Renal cortical epithelial cell (primary cell): ENCODE measurements at regions not wholly inside any gene's neighbourhood (a gene's known extent, or its start where the extent isn't known, plus 50 kb on each side); places are given as distances from the start of the nearest gene placed in this dataset.
"Not testable (repeated sequence)": the region's sequence is repeated elsewhere in the genome, so short reads cannot be mapped to it uniquely, and the experiment has no call there.

Experiments
- DNase-seq: peaks from one replicate; pipeline ENCODE4 v3.0.0-alpha.2; 2011; ENCODE audit warnings: low read depth

DNA sequence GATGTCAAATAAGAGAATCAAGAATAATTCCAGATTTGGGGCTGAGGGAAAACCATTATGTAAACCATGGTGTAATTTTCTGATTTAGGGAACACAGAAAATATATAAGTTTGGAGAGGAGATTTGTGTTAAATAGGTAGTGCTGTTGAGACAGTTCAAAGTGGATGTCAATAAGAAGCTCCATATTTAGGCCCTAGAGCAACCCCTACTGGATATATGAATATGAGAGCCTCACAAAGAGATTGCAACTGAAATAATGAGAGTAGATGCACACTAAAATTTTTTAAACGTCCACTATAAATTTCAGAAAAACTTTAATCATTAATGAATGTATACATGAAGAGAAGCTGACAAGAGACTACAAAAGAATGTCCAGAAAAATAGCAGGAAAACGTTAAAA lies 1447.8 kb upstream of the PRMT6 start:
- peak; percentile 23 for DNase-seq

DNA sequence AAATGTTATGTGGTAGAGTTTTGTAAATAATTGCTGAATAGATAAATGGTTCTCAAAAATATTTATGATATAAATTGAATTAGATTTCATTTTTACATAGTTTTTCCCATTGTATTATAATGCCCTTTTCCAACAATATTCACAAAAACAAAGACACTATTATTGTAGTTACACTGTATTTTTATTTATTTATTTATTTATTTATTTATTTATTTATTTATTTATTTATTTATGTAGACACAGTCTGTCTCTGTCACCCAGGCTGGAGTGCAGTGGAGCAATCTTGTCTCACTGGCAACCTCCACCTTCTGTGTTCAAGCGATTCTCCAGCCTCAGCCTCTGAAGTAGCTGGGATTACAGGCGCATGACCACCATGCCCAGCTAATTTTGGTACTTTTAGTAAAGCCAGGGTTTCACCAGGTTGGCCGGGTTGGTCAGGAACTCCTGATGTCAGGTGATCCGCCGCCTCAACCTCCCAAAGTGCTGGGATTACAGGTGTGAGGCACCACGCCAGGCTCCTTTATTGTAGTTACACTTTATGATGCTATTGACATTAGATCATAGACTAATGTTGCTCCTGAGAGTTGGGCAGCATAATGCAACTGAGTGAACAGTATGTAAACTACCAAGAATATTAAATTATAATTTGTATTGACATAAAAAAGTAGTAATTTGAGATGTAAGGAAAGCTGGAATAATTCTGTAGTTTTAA lies 1430.0 kb upstream of the PRMT6 start:
- no peak for DNase-seq

DNA sequence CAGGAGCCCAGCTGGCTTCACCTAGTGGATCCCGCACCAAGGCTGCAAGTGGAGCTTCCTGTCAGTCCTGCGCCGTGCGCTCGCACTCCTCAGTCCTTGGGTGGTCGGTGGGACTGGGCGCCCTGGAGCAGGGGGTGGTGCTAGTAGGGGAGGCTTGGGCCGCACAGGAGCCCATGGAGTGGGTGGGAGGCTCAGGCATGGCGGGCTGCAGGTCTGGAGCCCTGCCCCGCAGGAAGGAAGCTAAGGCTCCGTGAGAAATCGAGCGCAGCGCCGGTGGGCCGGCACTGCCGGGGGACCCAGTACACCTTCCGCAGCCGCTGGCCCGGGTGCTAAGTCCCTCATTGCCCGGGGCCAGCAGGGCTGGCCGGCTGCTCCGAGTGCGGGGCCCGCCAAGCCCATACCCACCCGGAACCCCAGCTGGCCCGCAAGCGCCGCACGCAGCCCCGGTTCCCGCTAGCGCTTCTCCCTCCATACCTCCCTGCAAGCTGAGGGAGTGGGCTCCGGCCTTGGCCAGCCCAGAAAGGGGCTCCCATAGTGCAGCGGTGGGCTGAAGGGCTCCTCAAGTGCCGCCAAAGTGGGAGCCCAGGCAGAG lies 1425.2 kb upstream of the PRMT6 start:
- DNase-seq, result not testable (repeated sequence)

DNA sequence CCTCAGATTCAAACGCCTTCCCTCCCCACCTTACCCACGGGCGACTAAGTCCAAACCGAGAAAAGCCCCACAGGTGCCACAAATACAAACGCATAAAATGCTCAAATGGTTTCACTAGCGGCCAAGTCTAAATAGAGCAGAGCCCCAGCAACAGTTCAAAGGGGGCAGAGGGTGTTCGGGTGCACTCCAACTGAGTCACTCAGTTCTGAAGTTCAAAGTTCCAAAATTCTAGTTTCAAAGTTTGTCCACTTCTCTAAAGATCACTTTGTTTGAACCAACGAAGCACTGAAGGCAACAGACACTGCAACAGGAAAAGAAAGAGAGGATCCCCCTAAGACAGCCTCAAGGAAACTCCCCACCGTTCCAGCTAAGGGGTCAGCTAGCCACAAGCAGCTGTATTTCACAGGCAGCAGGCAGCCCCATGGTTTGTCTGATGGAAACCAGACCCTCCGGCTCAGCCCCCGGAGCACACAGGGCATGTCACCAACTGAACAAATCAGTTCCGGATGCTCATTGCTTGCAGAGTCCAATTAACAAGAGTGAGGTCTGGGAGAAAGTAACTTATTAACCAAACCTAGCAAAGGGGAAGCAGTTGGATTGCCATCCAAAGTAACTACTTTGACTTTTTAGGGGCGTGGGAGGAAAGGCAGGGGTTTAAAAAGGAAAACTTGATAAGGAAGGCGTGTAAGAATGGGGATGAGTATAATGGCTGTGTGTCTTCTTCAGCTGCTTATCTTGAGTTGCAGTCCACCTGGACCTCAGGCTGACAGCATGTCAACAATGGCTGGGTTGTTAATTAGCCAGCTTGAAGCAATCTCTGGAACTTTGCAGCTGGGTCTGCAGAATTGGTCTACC lies 1423.9 kb upstream of the PRMT6 start:
- DNase-seq, result peak; percentile 67

DNA sequence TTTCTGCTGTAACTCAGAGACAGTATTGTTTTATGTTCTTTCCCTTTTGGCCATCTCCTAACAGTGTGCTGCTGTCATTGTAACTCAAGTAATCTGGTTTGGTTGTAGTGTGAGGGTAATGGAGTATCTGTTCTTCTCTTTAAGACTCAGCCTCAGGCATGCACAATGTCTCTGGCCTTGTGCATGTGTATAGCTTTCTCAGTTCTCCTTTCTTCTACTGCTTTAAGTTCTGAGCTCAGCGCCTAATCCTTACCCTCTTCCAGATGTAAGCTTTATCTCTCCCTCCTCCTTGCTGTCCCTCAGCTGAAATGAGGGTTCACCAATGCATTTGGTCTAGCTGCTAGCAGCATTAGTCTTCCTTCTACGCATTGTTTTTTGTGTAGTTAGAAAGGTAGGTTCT lies 1420.4 kb upstream of the PRMT6 start:
- no peak for DNase-seq

DNA sequence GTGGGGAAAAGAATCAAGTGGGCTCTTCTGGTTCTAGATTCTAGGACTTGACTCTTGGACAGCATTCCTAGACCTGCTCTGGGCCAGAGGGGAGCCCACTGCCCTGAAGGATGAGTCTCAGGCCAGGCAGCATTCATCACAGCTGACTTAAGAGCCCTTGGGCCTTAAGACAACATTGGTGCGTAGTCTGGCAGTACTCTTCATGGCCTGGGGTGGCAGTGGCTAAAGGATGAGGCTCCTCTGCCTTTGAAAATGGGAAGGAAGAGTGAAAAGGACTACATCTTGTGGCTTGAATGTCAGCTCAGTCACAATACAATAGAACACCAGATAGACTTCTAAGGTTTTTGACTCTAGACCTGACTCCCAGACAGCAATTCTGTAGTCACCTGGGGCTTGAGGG lies 1415.1 kb upstream of the PRMT6 start:
- no peak for DNase-seq

DNA sequence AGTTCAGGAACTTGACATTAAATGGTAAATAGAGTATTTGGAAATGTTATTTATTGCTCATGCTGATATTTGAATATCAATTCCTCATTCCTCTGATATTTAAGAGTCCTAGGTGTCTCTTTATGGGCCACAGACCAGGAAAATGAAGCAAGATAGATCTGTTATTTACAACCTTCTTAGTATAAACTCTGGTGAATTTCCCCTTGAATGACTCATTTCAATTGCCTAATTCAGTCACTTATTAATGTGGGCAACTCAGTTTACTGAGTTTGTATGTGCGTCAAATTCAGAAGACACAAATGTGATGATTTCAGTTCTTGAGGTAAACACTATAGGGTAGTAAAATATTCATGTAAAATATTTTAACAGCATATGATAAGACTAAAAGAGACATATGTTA lies 1404.4 kb upstream of the PRMT6 start:
- DNase-seq, result peak; percentile 91

DNA sequence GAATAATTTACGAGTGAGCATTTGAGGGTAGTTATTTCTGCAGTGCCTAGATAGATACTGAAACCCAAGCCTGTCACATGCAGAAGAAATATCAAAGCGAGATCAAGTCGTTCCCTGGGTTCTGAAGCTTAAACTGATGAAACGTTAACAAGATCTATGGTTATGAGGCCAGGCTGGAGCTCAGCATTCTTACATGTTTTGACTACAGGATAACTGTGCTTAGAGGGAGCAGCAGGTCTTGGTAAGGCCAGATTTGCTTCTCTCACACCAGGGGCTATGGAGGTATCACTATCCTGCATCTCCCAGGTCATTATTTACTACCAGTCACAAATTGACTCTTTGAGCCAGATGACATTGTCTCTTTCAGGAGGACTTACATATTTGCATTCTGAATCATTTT lies 1401.4 kb upstream of the PRMT6 start:
- DNase-seq, result no peak

DNA sequence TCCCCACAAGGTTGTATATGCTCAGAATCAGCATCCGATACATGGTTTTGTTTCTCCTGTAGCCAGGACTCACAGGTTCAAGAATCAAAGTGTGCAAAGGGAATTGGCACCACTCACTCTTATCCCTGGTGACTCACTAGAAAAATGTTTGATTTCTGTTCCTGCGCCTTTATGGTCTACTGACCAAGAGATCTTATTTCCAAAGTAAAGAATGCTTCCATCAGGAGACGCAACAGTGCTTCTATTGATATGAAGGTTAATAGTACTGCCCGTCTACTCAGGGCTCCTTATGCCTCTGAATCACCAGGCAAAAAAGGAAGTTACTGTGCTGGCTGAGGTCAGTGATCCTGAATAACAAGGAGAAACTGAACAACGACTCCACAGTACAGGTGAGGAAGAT lies 1392.0 kb upstream of the PRMT6 start:
- DNase-seq, result peak; percentile 97

DNA sequence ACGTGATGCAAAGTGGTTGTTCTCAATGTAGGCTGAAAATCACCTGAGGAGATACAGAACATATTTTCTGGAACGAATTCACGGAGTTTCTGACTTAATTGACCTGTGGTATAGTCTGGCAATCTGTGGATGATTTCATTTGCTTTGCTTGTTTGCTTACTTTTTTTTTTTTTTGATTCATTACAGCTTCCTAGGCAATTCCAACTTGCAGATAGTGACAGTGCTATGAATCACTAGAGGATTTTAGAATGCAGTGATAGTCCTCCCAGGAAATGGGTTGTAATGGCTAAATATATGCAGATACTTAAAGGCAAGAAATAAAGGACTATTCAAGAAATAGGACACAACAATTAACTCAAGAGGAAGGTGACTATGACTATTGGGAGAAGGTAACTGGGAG lies 1378.1 kb upstream of the PRMT6 start:
- DNase-seq, result peak; percentile 44

DNA sequence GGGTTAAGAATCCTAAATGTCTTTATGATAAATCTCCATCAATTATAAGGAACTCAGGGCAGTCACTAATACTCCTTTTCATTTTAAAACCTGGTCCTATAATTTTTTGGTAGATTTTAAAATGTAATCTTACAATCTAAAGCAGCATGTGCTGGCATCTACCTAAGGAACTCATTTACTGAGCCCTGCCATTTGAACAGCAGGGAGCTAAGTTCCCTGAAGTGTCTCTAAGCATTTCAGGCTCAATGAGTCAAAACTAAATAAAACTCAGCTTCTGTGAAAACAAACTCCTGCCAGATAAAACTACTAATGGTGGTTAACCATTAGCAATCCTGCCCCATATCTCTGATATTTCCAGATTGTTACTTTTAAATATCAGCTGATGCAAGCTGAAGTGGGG lies 1371.8 kb upstream of the PRMT6 start:
- DNase-seq, result peak; percentile 47

DNA sequence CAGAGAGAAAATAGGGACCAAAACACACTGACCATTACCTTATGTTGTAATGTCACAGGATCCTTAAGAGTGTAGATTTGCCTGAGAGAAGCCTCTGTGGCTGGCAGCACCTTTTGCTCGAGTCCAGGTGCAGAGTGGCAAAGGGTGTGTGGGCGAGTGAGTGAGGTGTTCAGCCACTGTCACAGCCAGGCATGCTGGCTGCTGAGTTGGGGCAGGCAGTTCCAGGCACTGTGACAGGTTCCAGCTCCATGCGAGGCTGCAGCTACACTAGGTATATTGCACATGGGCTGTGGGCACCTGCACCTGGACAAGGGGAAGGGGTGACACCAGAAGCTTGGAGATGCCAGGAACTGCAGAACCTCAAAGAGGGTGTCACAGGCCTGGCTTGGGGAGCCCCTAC lies 1370.4 kb upstream of the PRMT6 start:
- DNase-seq, result no peak

DNA sequence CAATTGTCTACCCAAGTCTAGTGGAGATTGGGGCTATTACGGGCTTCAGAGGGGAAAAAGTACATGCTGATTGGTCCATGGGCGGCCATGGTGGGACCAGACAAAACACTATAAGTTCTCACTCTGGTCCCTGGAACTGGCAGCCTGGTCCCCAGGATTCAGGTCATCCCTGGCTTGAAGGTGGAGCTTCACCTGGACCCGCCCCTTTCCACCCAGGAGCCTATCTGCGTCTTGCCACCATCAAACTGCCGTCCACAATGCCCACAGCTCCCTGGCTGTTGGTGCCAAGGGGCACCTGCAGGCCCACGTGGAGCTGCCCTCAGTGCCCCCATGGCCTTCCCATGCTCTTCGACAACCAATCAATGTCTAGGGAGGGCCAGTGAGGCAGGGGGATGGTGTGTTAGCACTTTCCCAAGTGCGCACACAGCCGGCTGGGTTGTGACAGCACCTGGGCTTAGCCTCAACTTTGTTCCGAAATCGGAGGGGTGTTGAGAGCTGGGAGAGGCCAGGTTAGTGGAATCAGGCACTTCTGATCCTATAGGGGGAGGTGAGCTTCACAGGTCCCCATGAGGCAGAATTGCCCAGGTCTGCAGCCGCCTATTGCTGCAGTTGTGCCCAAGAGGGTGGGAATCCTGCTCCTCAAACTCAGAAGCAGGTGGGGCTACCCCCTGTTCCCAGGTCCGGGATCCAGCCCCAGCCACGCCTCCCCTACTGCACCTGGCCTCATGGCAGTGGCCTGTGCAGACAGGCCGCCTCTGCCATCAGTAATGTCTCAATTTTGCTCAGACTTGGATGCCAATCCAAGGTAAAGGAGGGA lies 1369.4 kb upstream of the PRMT6 start:
- DNase-seq, result no peak

DNA sequence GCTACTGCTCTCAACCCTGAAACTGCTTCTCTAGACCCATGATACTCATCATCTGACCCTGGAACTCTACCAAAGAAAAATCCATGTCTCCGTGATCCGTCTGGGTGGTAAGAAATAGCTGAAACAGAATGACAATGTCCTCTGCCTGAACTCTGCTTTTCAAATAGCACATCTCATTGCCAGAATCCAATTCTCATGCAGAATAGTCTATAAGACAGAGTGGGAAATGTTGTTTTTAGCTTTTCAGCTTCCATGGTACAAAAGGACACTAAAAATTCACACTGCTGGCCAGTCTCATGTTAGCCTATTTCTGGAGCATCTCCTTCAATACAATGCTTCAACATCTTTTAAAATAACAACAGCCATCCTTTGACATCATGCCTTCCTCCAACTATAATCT lies 1355.8 kb upstream of the PRMT6 start:
- DNase-seq, result no peak

DNA sequence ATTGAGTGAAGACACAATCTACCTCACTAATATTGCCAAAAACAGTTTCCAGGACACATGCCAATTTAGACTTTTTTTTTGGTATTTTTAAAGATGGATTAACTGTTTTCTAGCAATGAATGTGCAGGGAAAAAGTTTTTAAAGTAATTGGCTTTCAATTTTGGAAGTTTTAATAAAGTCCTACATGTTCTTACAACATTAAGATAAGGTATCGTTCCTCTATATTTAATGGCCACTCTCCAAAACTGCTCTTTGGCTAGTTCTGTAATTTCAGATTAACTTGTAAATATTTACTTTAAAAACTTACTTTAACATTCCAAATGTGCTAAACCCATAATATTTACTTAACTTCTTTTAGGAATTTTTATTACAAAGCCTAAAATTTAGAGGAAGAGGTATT lies 1332.2 kb upstream of the PRMT6 start:
- no peak for DNase-seq

DNA sequence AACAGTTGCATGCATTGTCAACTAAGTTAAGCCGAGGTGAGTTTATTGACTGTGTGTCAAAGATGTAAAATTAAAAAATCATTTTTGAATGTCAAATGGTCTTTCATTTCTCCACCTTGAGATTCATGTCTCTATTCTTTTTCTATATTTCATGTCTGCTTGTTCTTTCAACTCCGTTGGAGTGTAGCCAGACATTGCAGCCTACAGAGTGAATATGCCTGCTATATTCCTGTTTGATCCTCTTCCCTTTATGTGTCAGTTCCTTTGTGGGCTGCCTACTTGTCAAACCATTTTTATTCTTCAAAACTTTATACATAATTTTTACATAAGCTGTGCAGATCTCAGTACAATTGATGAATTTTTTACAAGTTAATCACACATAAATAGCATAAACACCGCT lies 1325.8 kb upstream of the PRMT6 start:
- DNase-seq, result no peak

DNA sequence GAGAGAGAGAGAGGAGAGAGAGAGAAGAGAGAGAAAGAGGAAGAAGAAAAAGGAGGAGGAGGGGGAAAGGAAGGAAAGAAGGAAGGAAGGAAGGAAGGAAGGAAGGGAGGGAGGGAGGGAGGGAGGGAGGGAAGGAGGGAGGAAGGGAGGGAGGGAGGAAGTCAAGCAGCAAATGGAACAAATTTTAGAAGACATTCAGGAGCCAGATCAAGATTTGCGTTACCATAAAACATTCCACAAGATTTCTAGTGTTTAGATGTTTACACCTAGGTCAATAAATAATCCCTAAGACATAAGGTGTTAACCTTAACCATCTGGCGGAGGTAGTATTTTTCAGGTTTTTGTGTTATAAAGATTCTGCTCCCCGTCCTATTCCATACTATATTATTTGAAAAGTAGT lies 1320.1 kb upstream of the PRMT6 start:
- no peak for DNase-seq

DNA sequence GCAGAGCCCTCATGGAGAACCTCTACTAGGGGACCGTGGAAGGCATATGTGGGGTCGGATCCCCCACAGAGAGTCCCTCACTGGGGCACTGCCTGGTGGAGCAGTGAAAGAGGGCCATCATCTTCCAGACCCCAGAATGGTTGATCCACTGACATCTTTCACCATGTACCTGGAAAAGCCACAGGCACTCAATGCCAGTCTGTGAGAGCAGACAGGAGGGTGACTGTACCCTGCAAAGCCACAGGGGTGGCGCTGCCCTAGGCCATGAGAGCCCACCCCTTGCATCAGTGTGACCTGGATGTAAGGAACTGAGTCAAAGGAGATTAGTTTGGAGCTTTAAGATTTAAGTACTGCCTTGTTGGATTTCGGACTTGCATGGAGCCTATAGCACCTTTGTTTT lies 1276.7 kb upstream of the PRMT6 start:
- no peak for DNase-seq

DNA sequence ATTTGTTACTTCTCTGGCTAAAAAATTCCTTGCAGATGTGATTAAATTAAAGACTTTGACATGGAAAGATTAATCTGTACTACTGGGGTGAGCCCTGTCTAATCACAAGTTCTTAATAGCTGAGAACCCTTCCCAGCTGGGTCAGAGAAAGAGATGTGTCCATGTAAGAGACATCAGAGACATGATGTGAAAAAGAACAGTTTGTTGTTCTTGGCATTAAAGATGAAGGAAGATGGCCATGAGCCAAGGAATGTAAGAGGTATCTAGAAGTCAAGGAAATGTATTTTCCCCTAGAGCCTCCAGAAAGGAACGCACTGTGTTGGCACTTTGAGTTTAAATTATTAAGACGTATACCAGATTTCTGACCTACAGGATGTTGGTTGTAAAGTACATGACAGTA lies 1271.5 kb upstream of the PRMT6 start:
- peak; percentile 1 for DNase-seq

DNA sequence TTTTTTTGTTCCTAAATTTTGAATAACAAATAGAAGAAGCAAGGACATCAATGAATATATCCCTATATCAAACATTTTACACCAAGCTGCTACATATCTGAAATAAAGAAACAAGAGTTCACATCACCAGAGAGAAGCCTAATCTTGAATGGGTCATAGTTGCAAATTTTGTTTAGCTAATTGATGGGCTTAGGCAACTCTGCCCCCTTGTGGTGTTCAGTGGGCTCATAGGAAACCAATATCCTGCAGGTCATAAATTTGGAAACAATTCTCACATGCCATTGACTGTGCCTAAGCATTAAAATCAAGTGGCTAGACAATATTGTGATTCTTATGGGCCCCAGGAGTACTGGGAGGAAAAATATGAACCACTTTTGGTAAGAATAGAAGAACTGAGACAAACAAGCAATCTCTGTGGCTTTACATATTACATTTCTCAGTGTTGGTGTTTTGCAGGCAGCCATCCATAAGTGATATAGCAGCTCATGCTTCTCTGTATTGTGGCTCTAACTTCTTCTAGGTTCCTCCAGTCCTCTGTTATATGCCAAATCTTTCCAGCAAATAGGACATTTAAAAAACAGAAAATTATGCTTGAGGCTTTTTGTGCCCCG lies 1262.8 kb upstream of the PRMT6 start:
- peak; percentile 42 for DNase-seq

DNA sequence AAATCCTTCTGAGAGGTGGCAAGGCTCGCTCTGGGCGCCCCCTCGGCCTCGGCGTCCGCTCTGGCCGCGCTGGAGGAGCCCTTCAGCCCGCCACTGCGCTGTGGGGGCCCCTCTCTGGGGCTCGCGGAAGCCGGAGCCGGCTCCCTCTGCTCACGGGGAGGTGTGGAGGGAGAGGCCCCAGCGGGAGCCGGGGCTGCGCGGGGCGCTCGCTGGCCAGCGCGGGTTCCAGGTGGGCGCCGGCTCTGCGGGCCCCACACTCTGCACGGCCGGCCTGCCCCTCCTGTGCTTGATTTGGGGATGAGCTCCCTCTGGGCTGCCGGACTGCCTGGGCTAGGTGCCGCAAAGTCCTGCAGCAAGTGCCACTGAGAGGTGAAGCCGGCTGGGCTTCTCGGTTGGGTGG lies 1260.7 kb upstream of the PRMT6 start:
- no peak for DNase-seq
